ENCODE measurements at regions not wholly inside any gene's neighbourhood (a gene's known extent, or its start where the extent isn't known, plus 50 kb on each side); places are given as distances from the start of the nearest gene placed in this dataset.

- no peaks in the 10 kb centered on the region for H3K4me1 Mint-ChIP-seq
- H3K27me3 Mint-ChIP-seq = no peaks in the 10 kb centered on the region
- H3K9me3 Mint-ChIP-seq = peaks cover 2 to 18% (median 6%) of the 10 kb centered on the region in 7 donors
- ATAC-seq (ENCODE audit: low read depth in 2 of 2) = no peak
- no peak overlapping the region for H3K4me3 Mint-ChIP-seq
- no peak for DNase-seq
- H3K36me3 Mint-ChIP-seq = no peaks in the 10 kb centered on the region
- peak overlapping the region in 1 of 6 donors; percentile 69 for H3K27ac Mint-ChIP-seq
Observed at GRCh38 chrX:106100442-106100841, 61.9 kb upstream of the SERPINA7 start.

Data from naive B cell (primary cell).